Stimulated activated CD4-positive, alpha-beta T cell treated with anti-CD3 and anti-CD28 coated beads, Interleukin-2, amount 100 ng/mL, for 4 hours (primary cell): ENCODE measurements at regions not wholly inside any gene's neighbourhood (a gene's known extent, or its start where the extent isn't known, plus 50 kb on each side); places are given as distances from the start of the nearest gene placed in this dataset.
"Not testable (repeated sequence)": the region's sequence is repeated elsewhere in the genome, so short reads cannot be mapped to it uniquely, and the experiment has no call there.

Experiments
- DNase-seq: peaks from one replicate; pipeline ENCODE4 v3.0.0-alpha.2; 2020; ENCODE audit warnings: low read depth

GRCh38 chr15:84152381-84152979 is 83.1 kb upstream of the GOLGA6L4 start:
- not testable (repeated sequence) for DNase-seq

- not testable (repeated sequence) for DNase-seq
These were observed 81.9 kb upstream of the GOLGA6L4 start for GRCh38 chr15:84153655-84154140.

GRCh38 chr15:84154314-84154713 is 81.3 kb upstream of the GOLGA6L4 start:
- DNase-seq, result not testable (repeated sequence)

- not testable (repeated sequence) for DNase-seq
These were observed 80.8 kb upstream of the GOLGA6L4 start for GRCh38 chr15:84154787-84155186.

- DNase-seq, result not testable (repeated sequence)
These were observed 79.6 kb upstream of the GOLGA6L4 start for GRCh38 chr15:84155792-84156587.

GRCh38 chr15:84156588-84156840 is 79.1 kb upstream of the GOLGA6L4 start:
- not testable (repeated sequence) for DNase-seq

GRCh38 chr15:84157056-84157632 is 78.4 kb upstream of the GOLGA6L4 start:
- DNase-seq, result not testable (repeated sequence)

- DNase-seq, result not testable (repeated sequence)
These were observed 77.7 kb upstream of the GOLGA6L4 start for GRCh38 chr15:84157857-84158256.

GRCh38 chr15:84159346-84160269 is 76.0 kb upstream of the GOLGA6L4 start:
- not testable (repeated sequence) for DNase-seq

GRCh38 chr15:84164423-84165292 is 70.9 kb upstream of the GOLGA6L4 start:
- not testable (repeated sequence) for DNase-seq

GRCh38 chr15:84170029-84170428 is 65.5 kb upstream of the GOLGA6L4 start:
- not testable (repeated sequence) for DNase-seq

GRCh38 chr15:84173231-84173610 is 62.4 kb upstream of the GOLGA6L4 start:
- not testable (repeated sequence) for DNase-seq
